ENCODE measurements at regions not wholly inside any gene's neighbourhood (a gene's known extent, or its start where the extent isn't known, plus 50 kb on each side); places are given as distances from the start of the nearest gene placed in this dataset.

DNA sequence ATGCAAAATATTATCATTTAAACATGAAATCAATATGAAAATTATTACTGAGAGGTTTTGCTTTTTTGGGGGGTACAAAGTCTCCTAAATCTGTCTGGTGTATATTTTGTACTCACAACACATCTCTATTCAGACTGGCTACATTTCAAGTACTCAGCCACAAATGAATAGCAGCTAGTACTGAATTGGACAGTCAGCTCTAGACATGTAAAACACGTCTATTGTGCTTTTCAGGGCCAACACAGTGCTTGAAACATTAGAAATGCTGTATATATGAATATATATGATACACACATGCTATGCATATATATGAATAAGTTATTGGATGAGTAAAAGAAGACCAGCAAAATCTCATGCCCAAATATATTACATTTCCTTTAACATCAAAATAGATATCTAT, 103.8 kb upstream of the CFAP20DC start:
- TF ChIP-seq, protein P1, sequence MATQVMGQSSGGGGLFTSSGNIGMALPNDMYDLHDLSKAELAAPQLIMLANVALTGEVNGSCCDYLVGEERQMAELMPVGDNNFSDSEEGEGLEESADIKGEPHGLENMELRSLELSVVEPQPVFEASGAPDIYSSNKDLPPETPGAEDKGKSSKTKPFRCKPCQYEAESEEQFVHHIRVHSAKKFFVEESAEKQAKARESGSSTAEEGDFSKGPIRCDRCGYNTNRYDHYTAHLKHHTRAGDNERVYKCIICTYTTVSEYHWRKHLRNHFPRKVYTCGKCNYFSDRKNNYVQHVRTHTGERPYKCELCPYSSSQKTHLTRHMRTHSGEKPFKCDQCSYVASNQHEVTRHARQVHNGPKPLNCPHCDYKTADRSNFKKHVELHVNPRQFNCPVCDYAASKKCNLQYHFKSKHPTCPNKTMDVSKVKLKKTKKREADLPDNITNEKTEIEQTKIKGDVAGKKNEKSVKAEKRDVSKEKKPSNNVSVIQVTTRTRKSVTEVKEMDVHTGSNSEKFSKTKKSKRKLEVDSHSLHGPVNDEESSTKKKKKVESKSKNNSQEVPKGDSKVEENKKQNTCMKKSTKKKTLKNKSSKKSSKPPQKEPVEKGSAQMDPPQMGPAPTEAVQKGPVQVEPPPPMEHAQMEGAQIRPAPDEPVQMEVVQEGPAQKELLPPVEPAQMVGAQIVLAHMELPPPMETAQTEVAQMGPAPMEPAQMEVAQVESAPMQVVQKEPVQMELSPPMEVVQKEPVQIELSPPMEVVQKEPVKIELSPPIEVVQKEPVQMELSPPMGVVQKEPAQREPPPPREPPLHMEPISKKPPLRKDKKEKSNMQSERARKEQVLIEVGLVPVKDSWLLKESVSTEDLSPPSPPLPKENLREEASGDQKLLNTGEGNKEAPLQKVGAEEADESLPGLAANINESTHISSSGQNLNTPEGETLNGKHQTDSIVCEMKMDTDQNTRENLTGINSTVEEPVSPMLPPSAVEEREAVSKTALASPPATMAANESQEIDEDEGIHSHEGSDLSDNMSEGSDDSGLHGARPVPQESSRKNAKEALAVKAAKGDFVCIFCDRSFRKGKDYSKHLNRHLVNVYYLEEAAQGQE (IDR thresholded peaks at IDR 0.05; ENCODE audit: insufficient read depth in 1 of 2, low read depth in 2 of 2, low read length in 2 of 2) = no peak
- no peak for TF ChIP-seq POLR2AphosphoS5 (IDR thresholded peaks at IDR 0.05; ENCODE audit: low read depth, low read length)
- no peak for TF ChIP-seq FOXP2 (optimal IDR thresholded peaks at IDR 0.05; ENCODE audit: borderline replicate concordance, extremely low read depth, extremely low read length, insufficient read depth)
- no peak for TF ChIP-seq TAF1 (IDR thresholded peaks at IDR 0.05; ENCODE audit: borderline replicate concordance, insufficient read depth, low read length)
- TF ChIP-seq SIN3A (IDR thresholded peaks at IDR 0.05; ENCODE audit: borderline replicate concordance, insufficient read depth, low read length) = no peak

- TF ChIP-seq FOXP2 (optimal IDR thresholded peaks at IDR 0.05; ENCODE audit: borderline replicate concordance, extremely low read depth, extremely low read length, insufficient read depth) = no peak
- no peak for TF ChIP-seq TAF1 (IDR thresholded peaks at IDR 0.05; ENCODE audit: borderline replicate concordance, insufficient read depth, low read length)
- no peak for TF ChIP-seq SIN3A (IDR thresholded peaks at IDR 0.05; ENCODE audit: borderline replicate concordance, insufficient read depth, low read length)
- no peak for TF ChIP-seq POLR2AphosphoS5 (IDR thresholded peaks at IDR 0.05; ENCODE audit: low read depth, low read length)
- TF ChIP-seq, protein P1 (IDR thresholded peaks at IDR 0.05; ENCODE audit: insufficient read depth in 1 of 2, low read depth in 2 of 2, low read length in 2 of 2) = no peak
These were observed 103.1 kb upstream of the CFAP20DC start for GRCh38 chr3:59152943-59153342.

- TF ChIP-seq, protein P1 (IDR thresholded peaks at IDR 0.05; ENCODE audit: insufficient read depth in 1 of 2, low read depth in 2 of 2, low read length in 2 of 2) = no peak
- TF ChIP-seq POLR2AphosphoS5 (IDR thresholded peaks at IDR 0.05; ENCODE audit: low read depth, low read length) (no peak), FOXP2 (optimal IDR thresholded peaks at IDR 0.05; ENCODE audit: borderline replicate concordance, extremely low read depth, extremely low read length, insufficient read depth) (no peak), TAF1 (IDR thresholded peaks at IDR 0.05; ENCODE audit: borderline replicate concordance, insufficient read depth, low read length) (no peak)
These were observed 100.2 kb upstream of the CFAP20DC start for GRCh38 chr3:59150039-59150438.

GRCh38 chr3:59149166-59149565, 99.3 kb upstream of the CFAP20DC start:
- TF ChIP-seq SIN3A (IDR thresholded peaks at IDR 0.05; ENCODE audit: borderline replicate concordance, insufficient read depth, low read length) (no peak), POLR2AphosphoS5 (IDR thresholded peaks at IDR 0.05; ENCODE audit: low read depth, low read length) (no peak), TAF1 (IDR thresholded peaks at IDR 0.05; ENCODE audit: borderline replicate concordance, insufficient read depth, low read length) (no peak), FOXP2 (optimal IDR thresholded peaks at IDR 0.05; ENCODE audit: borderline replicate concordance, extremely low read depth, extremely low read length, insufficient read depth) (no peak)
- TF ChIP-seq, protein P1 (IDR thresholded peaks at IDR 0.05; ENCODE audit: insufficient read depth in 1 of 2, low read depth in 2 of 2, low read length in 2 of 2) = no peak

DNA sequence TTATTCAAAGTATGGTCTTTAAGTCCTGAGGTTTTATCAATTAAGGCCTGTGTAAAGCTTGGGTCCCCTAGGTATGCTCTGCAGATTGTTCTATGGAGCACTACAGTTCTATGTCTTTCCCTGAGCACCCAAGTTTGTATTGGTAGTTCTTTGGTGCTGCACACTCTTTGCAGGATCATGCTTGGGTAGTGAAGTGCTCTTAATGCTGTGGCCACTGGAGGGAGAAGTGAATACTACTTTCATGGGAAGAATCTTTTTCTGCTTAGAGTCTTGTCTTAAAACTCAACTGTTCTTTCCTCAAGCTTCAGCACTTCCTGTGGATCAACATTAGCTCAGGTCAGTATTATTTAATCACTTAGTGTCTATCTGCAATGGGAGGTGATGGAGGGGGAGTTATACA, 93.6 kb upstream of the CFAP20DC start:
- no peak for TF ChIP-seq TAF1 (IDR thresholded peaks at IDR 0.05; ENCODE audit: borderline replicate concordance, insufficient read depth, low read length)
- TF ChIP-seq, protein P1 (IDR thresholded peaks at IDR 0.05; ENCODE audit: insufficient read depth in 1 of 2, low read depth in 2 of 2, low read length in 2 of 2) = no peak
